ENCODE measurements at regions not wholly inside any gene's neighbourhood (a gene's known extent, or its start where the extent isn't known, plus 50 kb on each side); places are given as distances from the start of the nearest gene placed in this dataset.

- no peak for TF ChIP-seq CTCF (IDR thresholded peaks at IDR 0.05; ENCODE audit: low read length, missing control alignments)
- DNase-seq (ENCODE audit: low read depth) = peak; percentile 91
- no peak overlapping the region for H3K4me3 ChIP-seq (replicated peaks; ENCODE audit: low read depth, low read length)
Measured at GRCh38 chr11:112320668-112321067, 60.0 kb upstream of the PLET1 start.

- H3K4me3 ChIP-seq (replicated peaks; ENCODE audit: low read depth, low read length) = no peak overlapping the region
- DNase-seq (ENCODE audit: low read depth) = peak; percentile 92
- no peak for TF ChIP-seq CTCF (IDR thresholded peaks at IDR 0.05; ENCODE audit: low read length, missing control alignments)
Measured at GRCh38 chr11:112321501-112322172, 61.0 kb upstream of the PLET1 start.

- no peak overlapping the region for H3K4me3 ChIP-seq (replicated peaks; ENCODE audit: low read depth, low read length)
- TF ChIP-seq CTCF (IDR thresholded peaks at IDR 0.05; ENCODE audit: low read length, missing control alignments) = no peak
- DNase-seq (ENCODE audit: low read depth) = no peak
Measured at GRCh38 chr11:112322173-112322790, 61.6 kb upstream of the PLET1 start.

DNA sequence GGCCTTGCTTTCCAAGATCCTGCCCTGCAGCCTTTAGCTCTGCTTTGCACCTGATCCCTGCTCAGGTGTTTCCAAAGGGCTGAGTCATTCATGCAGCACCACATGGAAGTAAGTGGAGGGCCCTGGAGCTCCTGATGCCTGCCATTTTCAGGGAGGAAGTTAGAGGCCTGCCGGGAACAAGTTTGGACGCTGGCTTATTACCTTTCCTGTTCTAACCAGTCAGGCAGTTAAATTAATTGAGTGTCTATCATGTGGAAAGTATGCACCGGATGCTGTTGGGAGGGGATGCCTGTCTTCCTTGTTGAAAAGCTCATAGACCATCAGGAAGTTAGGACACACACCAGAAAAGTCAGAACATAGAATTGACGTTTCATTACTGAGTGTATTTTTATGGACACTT, 73.7 kb upstream of the PLET1 start:
- DNase-seq (ENCODE audit: low read depth) = no peak
- no peak for TF ChIP-seq CTCF (IDR thresholded peaks at IDR 0.05; ENCODE audit: low read length, missing control alignments)
- H3K4me3 ChIP-seq (replicated peaks; ENCODE audit: low read depth, low read length) = no peak overlapping the region

GRCh38 chr11:112336356-112336886, 75.8 kb upstream of the PLET1 start:
- H3K4me3 ChIP-seq (replicated peaks; ENCODE audit: low read depth, low read length) = no peak overlapping the region
- no peak for TF ChIP-seq CTCF (IDR thresholded peaks at IDR 0.05; ENCODE audit: low read length, missing control alignments)
- no peak for DNase-seq (ENCODE audit: low read depth)

GRCh38 chr11:112339566-112339965, 78.9 kb upstream of the PLET1 start:
- DNase-seq (ENCODE audit: low read depth) = no peak
- no peak overlapping the region for H3K4me3 ChIP-seq (replicated peaks; ENCODE audit: low read depth, low read length)
- TF ChIP-seq CTCF (IDR thresholded peaks at IDR 0.05; ENCODE audit: low read length, missing control alignments) = no peak
